K562 (cell line): ENCODE measurements at regions not wholly inside any gene's neighbourhood (a gene's known extent, or its start where the extent isn't known, plus 50 kb on each side); places are given as distances from the start of the nearest gene placed in this dataset.

Experiments
- ATAC-seq: fragments of 200-7000 bp; cut with Tn5 transposase; 3 replicates; pipeline ENCODE4 v1.9.1; 2020; ENCODE audit warnings: moderate library complexity
- BruUV-seq: library from RNA; stranded (reverse); fragments of 400-500 nt; replicated peaks from 2 replicates; lab custom pipeline; 2021; lab: Mats Ljungman, UMichigan
- CTCF ChIA-PET: fragments of 300-600 bp; formaldehyde crosslinking; extraction: SDS; loops from one replicate; lab custom pipeline; 2021; ENCODE audit warnings: low intra/inter-chr PET ratio; lab: Yijun Ruan, JAX
- POLR2A ChIA-PET: fragments of 300-600, 350-650 bp; sonication (Branson Sonifier 250); formaldehyde crosslinking; extraction: SDS; loops from one replicate; lab custom pipeline; 2021; ENCODE audit warnings: antibody characterized with exemption, inconsistent platforms; lab: Yijun Ruan, JAX
- DNase-seq, 4 experiments: peaks; one replicate each; pipeline versions ENCODE4 v3.0.0 to v3.0.0-alpha.2; 2011 to 2018; ENCODE audit warnings: low spot score in 3 of 4, mixed read lengths in 3 of 4; ENCODE audit errors: extremely low read depth in 1 of 4
- FAIRE-seq: peaks from 2 replicates; lab custom pipeline; 2011; peaks lifted over from hg19 to GRCh38; lab: Jason Lieb, UNC
- H2AFZ ChIP-seq: 2 replicates; pipeline ENCODE4 v1.6.0; 2011; ENCODE audit warnings: low read depth, low read length, control low read depth, inconsistent platforms
- H3K27ac ChIP-seq: fragments of 200-600 bp; 3 replicates; pipeline ENCODE4 v1.8.0; 2011; ENCODE audit warnings: low read depth, mild to moderate bottlenecking, control low read depth, inconsistent platforms, low read length, moderate library complexity, mixed read lengths; ENCODE audit errors: extremely low read depth
- H3K27me3 ChIP-seq, 2 experiments: fragments of 300-600 bp in 1 of 2; 2 replicates in 1 of 2; 3 replicates in 1 of 2; pipeline versions ENCODE4 v1.6.0 to v1.8.0; 2011; ENCODE audit warnings: inconsistent platforms in 2 of 2, low read length in 2 of 2, mild to moderate bottlenecking in 1 of 2, mixed read lengths in 1 of 2, moderate library complexity in 1 of 2; ENCODE audit not compliant: control insufficient read depth in 2 of 2, insufficient read depth in 2 of 2
- H3K36me3 ChIP-seq: fragments of 300-600 bp; 3 replicates; pipeline ENCODE4 v1.8.0; 2011; ENCODE audit warnings: mild to moderate bottlenecking, low read length, inconsistent platforms; ENCODE audit not compliant: control insufficient read depth, insufficient read depth
- H3K4me1 ChIP-seq, 2 experiments: fragments of 200-600 bp in 1 of 2; replicated peaks in 1 of 2; 2 replicates in 1 of 2; 3 replicates in 1 of 2; pipeline versions ENCODE4 v1.5.1 to v1.8.0; 2011; ENCODE audit warnings: inconsistent platforms in 2 of 2, low read length in 2 of 2, mild to moderate bottlenecking in 1 of 2, mixed read lengths in 1 of 2, moderate library complexity in 1 of 2; ENCODE audit not compliant: control insufficient read depth in 2 of 2, insufficient read depth in 2 of 2
- H3K4me2 ChIP-seq: 2 replicates; pipeline ENCODE4 v1.6.1; 2011; ENCODE audit warnings: low read length, control low read depth, inconsistent platforms, mixed read lengths; ENCODE audit not compliant: insufficient read depth
- H3K4me3 ChIP-seq: fragments of 200-600 bp; sonication (generic), shearing (Covaris generic); 2 replicates; pipeline ENCODE4 v1.5.1; 2016; ENCODE audit warnings: control low read depth, inconsistent platforms
- H3K79me2 ChIP-seq: fragments of 200-600 bp; 3 replicates; pipeline ENCODE4 v1.8.0; 2011; ENCODE audit warnings: low read length, inconsistent platforms; ENCODE audit not compliant: control insufficient read depth, insufficient read depth
- H3K9ac ChIP-seq, 2 experiments: 2 replicates each; pipeline versions ENCODE4 v1.6.0 to v1.6.1; 2011; ENCODE audit warnings: low read depth in 2 of 2, low read length in 2 of 2, control low read depth in 1 of 2, inconsistent platforms in 1 of 2, mild to moderate bottlenecking in 1 of 2, mixed read lengths in 1 of 2; ENCODE audit not compliant: insufficient read depth in 1 of 2
- H3K9me1 ChIP-seq: one replicate; pipeline ENCODE4 v1.6.0; 2011; ENCODE audit warnings: inconsistent platforms, mild to moderate bottlenecking, low read length, moderate library complexity; ENCODE audit not compliant: control insufficient read depth, insufficient read depth
- H3K9me3 ChIP-seq: replicated peaks from 2 replicates; pipeline ENCODE4 v1.5.1; 2011; ENCODE audit warnings: low read depth, low read length, inconsistent platforms; ENCODE audit not compliant: control insufficient read depth, insufficient read depth
- H4K20me1 ChIP-seq: replicated peaks from 2 replicates; pipeline ENCODE4 v1.6.1; 2011; ENCODE audit warnings: low read length, inconsistent platforms, mixed read lengths; ENCODE audit not compliant: control insufficient read depth, insufficient read depth
- CTCF ChIP-seq, 3 experiments: IDR thresholded peaks in 2 of 3; conservative IDR thresholded peaks in 1 of 3; 2 replicates each; pipeline ENCODE4 v1.5.1; 2011 to 2012; ENCODE audit warnings: low read length in 3 of 3, mild to moderate bottlenecking in 3 of 3, control low read depth in 2 of 3, improper control_type of control experiment in 1 of 3, inconsistent platforms in 1 of 3, low read depth in 1 of 3, mixed read lengths in 1 of 3, moderate library complexity in 1 of 3; ENCODE audit not compliant: insufficient read depth in 2 of 3
- POLR3G ChIP-seq: IDR thresholded peaks from 2 replicates; pipeline ENCODE4 v1.6.1; 2011; ENCODE audit not compliant: insufficient read length, insufficient replicate concordance; ENCODE audit errors: extremely low read depth
- RAD21 ChIP-seq, 2 experiments: fragments of 250-450 bp in 1 of 2; fragments of 450-650 bp in 1 of 2; sonication (Bioruptor Pico) in 1 of 2; formaldehyde crosslinking in 1 of 2; IDR thresholded peaks in 1 of 2; conservative IDR thresholded peaks in 1 of 2; 2 replicates each; pipeline versions ENCODE4 v1.4.0 to v1.8.0; 2020 to 2022; ENCODE audit warnings: mild to moderate bottlenecking in 2 of 2, moderate library complexity in 1 of 2
- SIX5 ChIP-seq, 2 experiments: IDR thresholded peaks; 2 replicates each; pipeline ENCODE4 v1.6.1; 2011; ENCODE audit warnings: low read length in 2 of 2, borderline replicate concordance in 1 of 2, low read depth in 1 of 2, mild to moderate bottlenecking in 1 of 2, moderate library complexity in 1 of 2; ENCODE audit not compliant: insufficient read depth in 1 of 2
- ZKSCAN1 ChIP-seq: fragments of 150-350 bp; IDR thresholded peaks from 2 replicates; pipeline ENCODE4 v1.6.1; 2016; ENCODE audit warnings: low read depth, low read length
- WGBS: fragments of 100-300 bp; shearing (Covaris generic); methylation state at CpG from one replicate; pipeline ENCODE4 v1.1.6; 2016; ENCODE audit warnings: low coverage, mixed read lengths; ENCODE audit not compliant: insufficient coverage; ENCODE audit errors: missing lambda C conversion rate; 5-methylcytosine and 5-hydroxymethylcytosine counted together
- in situ Hi-C: fragments of 300-500 bp; cut with MboI; formaldehyde crosslinking; loops from 4 replicates; pipeline ENCODE4 v1.15.0; 2018; ENCODE audit warnings: inconsistent platforms, mixed read lengths
- intact Hi-C: fragments of 100-400 bp; cut with micrococcal nuclease; formaldehyde crosslinking; loops from 2 replicates; pipeline ENCODE4 v1.14.2; 2022

- TF ChIP-seq SIX5 (IDR thresholded peaks at IDR 0.05; ENCODE audit: borderline replicate concordance in 1 of 2, insufficient read depth in 1 of 2, low read depth in 1 of 2, low read length in 2 of 2) (no peak), ZKSCAN1 (no peak)
Observed at GRCh38 chr3:104561324-104561723, 805.4 kb upstream of the ALCAM start (continued).

- Histone ChIP-seq H3K27me3 (no peaks in the 10 kb centered on the region), H3K9ac (no peak overlapping the region), H3K9me1 (no peaks in the 10 kb centered on the region), H4K20me1 (no peaks in the 10 kb centered on the region), H3K27ac (no peak overlapping the region), H3K4me1 (no peaks in the 10 kb centered on the region), H3K4me3 (no peak overlapping the region), H2AFZ (no peak overlapping the region), H3K4me2 (no peak overlapping the region), H3K79me2 (no peaks in the 10 kb centered on the region), H3K36me3 (no peaks in the 10 kb centered on the region), H3K9me3 (no peaks in the 10 kb centered on the region)
- ChIA-PET CTCF (no interaction called here), POLR2A (no interaction called here)
- in situ Hi-C loops, result no loop called here
- FAIRE-seq, result no peak
- 0% methylated on average over 6 of the region's 6 CpGs for WGBS
- intact Hi-C loops, result no loop called here
- TF ChIP-seq CTCF (IDR thresholded peaks at IDR 0.05 in 2 of 3, conservative IDR thresholded peaks at IDR 0.05 in 1 of 3; ENCODE audit: insufficient read depth in 2 of 3, low read depth in 1 of 3, low read length in 3 of 3) (peak in 2 of 3 experiments; percentile 37 to 47; a peak in 4 of 6 replicates), POLR3G (no peak), RAD21 (CRISPR knock-in tag; conservative IDR thresholded peaks at IDR 0.05 in 1 of 2, IDR thresholded peaks at IDR 0.05 in 1 of 2) (peak; percentile 8 to 30; a peak in 1 of 4 replicates)
- no peak for ATAC-seq
- peak; percentile 3 to 26 (median 13) for DNase-seq
- no TSS peak for BruUV-seq
Observed at GRCh38 chr3:104564045-104564643, 802.6 kb upstream of the ALCAM start.
